Gastrocnemius medialis (tissue), 4 donors: ENCODE measurements at regions not wholly inside any gene's neighbourhood (a gene's known extent, or its start where the extent isn't known, plus 50 kb on each side); places are given as distances from the start of the nearest gene placed in this dataset.

Source experiments
- POLR2A ChIP-seq, 2 donors: fragments of 450-650 bp; IDR thresholded peaks; one replicate each; pipeline ENCODE4 v1.6.1; 2017; ENCODE audit warnings: antibody characterized with exemption in 2 of 2, mild to moderate bottlenecking in 2 of 2, moderate library complexity in 2 of 2
- TF ChIP-seq, protein P1 (sequence below), 5 experiments: fragments of 450-650 bp in 3 of 5; fragments of 200-600 bp in 2 of 5; sonication (generic) in 2 of 5; IDR thresholded peaks in 4 of 5; conservative IDR thresholded peaks in 1 of 5; 1 replicate in 4 of 5; 2 replicates in 1 of 5; pipeline ENCODE4 v1.5.1; 2016 to 2019; ENCODE audit warnings: antibody characterized with exemption in 5 of 5, mild to moderate bottlenecking in 3 of 5, moderate library complexity in 3 of 5

- TF ChIP-seq, protein P1, sequence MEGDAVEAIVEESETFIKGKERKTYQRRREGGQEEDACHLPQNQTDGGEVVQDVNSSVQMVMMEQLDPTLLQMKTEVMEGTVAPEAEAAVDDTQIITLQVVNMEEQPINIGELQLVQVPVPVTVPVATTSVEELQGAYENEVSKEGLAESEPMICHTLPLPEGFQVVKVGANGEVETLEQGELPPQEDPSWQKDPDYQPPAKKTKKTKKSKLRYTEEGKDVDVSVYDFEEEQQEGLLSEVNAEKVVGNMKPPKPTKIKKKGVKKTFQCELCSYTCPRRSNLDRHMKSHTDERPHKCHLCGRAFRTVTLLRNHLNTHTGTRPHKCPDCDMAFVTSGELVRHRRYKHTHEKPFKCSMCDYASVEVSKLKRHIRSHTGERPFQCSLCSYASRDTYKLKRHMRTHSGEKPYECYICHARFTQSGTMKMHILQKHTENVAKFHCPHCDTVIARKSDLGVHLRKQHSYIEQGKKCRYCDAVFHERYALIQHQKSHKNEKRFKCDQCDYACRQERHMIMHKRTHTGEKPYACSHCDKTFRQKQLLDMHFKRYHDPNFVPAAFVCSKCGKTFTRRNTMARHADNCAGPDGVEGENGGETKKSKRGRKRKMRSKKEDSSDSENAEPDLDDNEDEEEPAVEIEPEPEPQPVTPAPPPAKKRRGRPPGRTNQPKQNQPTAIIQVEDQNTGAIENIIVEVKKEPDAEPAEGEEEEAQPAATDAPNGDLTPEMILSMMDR (IDR thresholded peaks at IDR 0.05 in 4 of 5, conservative IDR thresholded peaks at IDR 0.05 in 1 of 5) = no peak
- no peak for TF ChIP-seq POLR2A (IDR thresholded peaks at IDR 0.05)
Observed at GRCh38 chr7:45350896-45351295, 193.3 kb downstream of the RAMP3 start.
